ENCODE measurements at regions not wholly inside any gene's neighbourhood (a gene's known extent, or its start where the extent isn't known, plus 50 kb on each side); places are given as distances from the start of the nearest gene placed in this dataset.

DNA sequence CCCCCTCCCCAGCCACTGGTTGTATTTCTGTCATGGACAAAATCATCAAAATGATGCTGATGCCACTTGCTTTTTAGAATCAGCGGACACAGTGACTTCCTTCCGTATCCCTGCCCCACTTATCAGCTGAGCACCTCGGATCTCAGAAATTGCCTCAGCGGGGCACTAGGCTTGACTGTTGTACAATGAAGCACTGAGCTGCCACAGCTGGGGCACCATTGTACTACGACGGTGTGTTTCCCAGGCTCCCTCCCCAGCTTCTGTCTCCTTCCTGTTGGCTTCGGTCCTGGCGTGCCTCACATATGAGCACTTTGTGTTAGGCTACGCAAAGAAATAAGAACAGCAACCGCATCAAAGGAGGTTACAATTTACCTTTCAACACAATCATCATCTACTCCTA is 82.4 kb downstream of the F11 start:
- H3K27ac Mint-ChIP-seq, result no peak overlapping the region
- no peak for DNase-seq
- H3K36me3 Mint-ChIP-seq (ENCODE audit: low read depth), result no peaks in the 10 kb centered on the region
- Histone ChIP-seq H3K27ac (ENCODE audit: low read depth, low read length) (no peak overlapping the region), H3K36me3 (ENCODE audit: control insufficient read depth, insufficient read depth, low read length) (no peaks in the 10 kb centered on the region), H3K9me3 (ENCODE audit: control insufficient read depth, low read length) (no peaks in the 10 kb centered on the region), H3K4me1 (ENCODE audit: control insufficient read depth, insufficient read depth, low read length) (no peaks in the 10 kb centered on the region), H3K4me3 (ENCODE audit: low read length) (no peak overlapping the region), H3K9ac (ENCODE audit: extremely low read depth, low read length, poor library complexity, severe bottlenecking) (no peak overlapping the region), H3K27me3 (ENCODE audit: control insufficient read depth, insufficient read depth, low read length, poor library complexity, severe bottlenecking) (peaks cover 16% of the 10 kb centered on the region)
- H3K27me3 Mint-ChIP-seq (ENCODE audit: insufficient read depth), result peaks cover 67% of the 10 kb centered on the region
- no peak overlapping the region for H3K4me3 Mint-ChIP-seq
- TF ChIP-seq CTCF (conservative IDR thresholded peaks at IDR 0.05), result no peak
- H3K4me1 Mint-ChIP-seq, result peaks cover 7% of the 10 kb centered on the region
- WGBS, 2 experiments (ENCODE audit: insufficient coverage in 1 of 2, insufficient read length in 1 of 2), result 64 to 84% methylated on average over 6 to 10 of the region's 10 CpGs
- no peaks in the 10 kb centered on the region for H3K9me3 Mint-ChIP-seq

- Mint-ChIP-seq H3K27me3 (ENCODE audit: insufficient read depth) (peaks cover 74% of the 10 kb centered on the region), H3K4me1 (peaks cover 7% of the 10 kb centered on the region), H3K27ac (no peak overlapping the region), H3K9me3 (no peaks in the 10 kb centered on the region), H3K4me3 (no peak overlapping the region), H3K36me3 (ENCODE audit: low read depth) (no peaks in the 10 kb centered on the region)
- no peaks in the 10 kb centered on the region for H3K36me3 ChIP-seq (ENCODE audit: control insufficient read depth, insufficient read depth, low read length)
- WGBS, 2 experiments (ENCODE audit: insufficient coverage in 1 of 2, insufficient read length in 1 of 2), result 78 to 80% methylated on average over 11 to 12 of the region's 12 CpGs
- H3K9ac ChIP-seq (ENCODE audit: extremely low read depth, low read length, poor library complexity, severe bottlenecking), result no peak overlapping the region
- no peak for TF ChIP-seq CTCF (conservative IDR thresholded peaks at IDR 0.05)
- H3K27me3 ChIP-seq (ENCODE audit: control insufficient read depth, insufficient read depth, low read length, poor library complexity, severe bottlenecking), result peaks cover 16% of the 10 kb centered on the region
- no peak overlapping the region for H3K4me3 ChIP-seq (ENCODE audit: low read length)
- DNase-seq, result no peak
- H3K4me1 ChIP-seq (ENCODE audit: control insufficient read depth, insufficient read depth, low read length), result no peaks in the 10 kb centered on the region
- H3K27ac ChIP-seq (ENCODE audit: low read depth, low read length), result no peak overlapping the region
- no peaks in the 10 kb centered on the region for H3K9me3 ChIP-seq (ENCODE audit: control insufficient read depth, low read length)
Measured at GRCh38 chr4:186347743-186348142, 81.8 kb downstream of the F11 start.

DNA sequence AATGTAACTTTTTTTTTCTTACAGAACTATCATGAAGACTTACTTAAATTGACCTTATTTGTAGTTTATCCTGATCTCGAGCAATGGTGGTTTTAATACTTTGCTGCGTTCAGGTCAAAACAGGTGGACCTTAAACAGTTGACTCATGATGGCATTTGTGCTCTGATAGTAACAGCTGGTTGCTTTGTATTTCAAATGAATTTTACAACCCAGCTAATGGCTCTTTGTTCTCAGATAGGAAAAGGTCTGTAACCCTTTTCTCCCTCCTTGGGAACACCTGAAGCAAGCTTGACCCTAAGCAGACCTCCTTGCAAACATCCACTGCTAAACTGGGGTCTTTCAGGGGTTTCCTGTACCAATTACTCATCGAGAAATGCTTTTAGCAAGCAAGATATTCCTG is 79.2 kb downstream of the F11 start:
- H3K27ac Mint-ChIP-seq, result no peak overlapping the region
- H3K4me3 Mint-ChIP-seq, result no peak overlapping the region
- DNase-seq, result peak; percentile 48
- Histone ChIP-seq H3K9me3 (ENCODE audit: control insufficient read depth, low read length) (no peaks in the 10 kb centered on the region), H3K27ac (ENCODE audit: low read depth, low read length) (no peak overlapping the region), H3K36me3 (ENCODE audit: control insufficient read depth, insufficient read depth, low read length) (no peaks in the 10 kb centered on the region), H3K4me1 (ENCODE audit: control insufficient read depth, insufficient read depth, low read length) (no peaks in the 10 kb centered on the region), H3K4me3 (ENCODE audit: low read length) (no peak overlapping the region), H3K27me3 (ENCODE audit: control insufficient read depth, insufficient read depth, low read length, poor library complexity, severe bottlenecking) (peaks cover 16% of the 10 kb centered on the region), H3K9ac (ENCODE audit: extremely low read depth, low read length, poor library complexity, severe bottlenecking) (no peak overlapping the region)
- WGBS, 2 experiments (ENCODE audit: insufficient coverage in 1 of 2, insufficient read length in 1 of 2), result 29 to 36% methylated on average over 3 of the region's 3 CpGs
- peaks cover 7% of the 10 kb centered on the region for H3K4me1 Mint-ChIP-seq
- H3K36me3 Mint-ChIP-seq (ENCODE audit: low read depth), result no peaks in the 10 kb centered on the region
- peaks cover 89% of the 10 kb centered on the region for H3K27me3 Mint-ChIP-seq (ENCODE audit: insufficient read depth)
- no peak for TF ChIP-seq CTCF (conservative IDR thresholded peaks at IDR 0.05)
- H3K9me3 Mint-ChIP-seq, result peaks cover 3% of the 10 kb centered on the region

All from endodermal cell (in vitro differentiated cells).